HG02840 (cell line): ENCODE measurements at regions not wholly inside any gene's neighbourhood (a gene's known extent, or its start where the extent isn't known, plus 50 kb on each side); places are given as distances from the start of the nearest gene placed in this dataset.
"Not testable (repeated sequence)": the region's sequence is repeated elsewhere in the genome, so short reads cannot be mapped to it uniquely, and the experiment has no call there.

Experiments
- ATAC-seq: cut with Tn5 transposase; IDR thresholded peaks from one replicate; pipeline ENCODE4 v1.9.1; 2021; ENCODE audit warnings: mild to moderate bottlenecking, moderate library complexity, moderate number of reproducible peaks; ENCODE audit not compliant: unreplicated experiment, low FRiP score

DNA sequence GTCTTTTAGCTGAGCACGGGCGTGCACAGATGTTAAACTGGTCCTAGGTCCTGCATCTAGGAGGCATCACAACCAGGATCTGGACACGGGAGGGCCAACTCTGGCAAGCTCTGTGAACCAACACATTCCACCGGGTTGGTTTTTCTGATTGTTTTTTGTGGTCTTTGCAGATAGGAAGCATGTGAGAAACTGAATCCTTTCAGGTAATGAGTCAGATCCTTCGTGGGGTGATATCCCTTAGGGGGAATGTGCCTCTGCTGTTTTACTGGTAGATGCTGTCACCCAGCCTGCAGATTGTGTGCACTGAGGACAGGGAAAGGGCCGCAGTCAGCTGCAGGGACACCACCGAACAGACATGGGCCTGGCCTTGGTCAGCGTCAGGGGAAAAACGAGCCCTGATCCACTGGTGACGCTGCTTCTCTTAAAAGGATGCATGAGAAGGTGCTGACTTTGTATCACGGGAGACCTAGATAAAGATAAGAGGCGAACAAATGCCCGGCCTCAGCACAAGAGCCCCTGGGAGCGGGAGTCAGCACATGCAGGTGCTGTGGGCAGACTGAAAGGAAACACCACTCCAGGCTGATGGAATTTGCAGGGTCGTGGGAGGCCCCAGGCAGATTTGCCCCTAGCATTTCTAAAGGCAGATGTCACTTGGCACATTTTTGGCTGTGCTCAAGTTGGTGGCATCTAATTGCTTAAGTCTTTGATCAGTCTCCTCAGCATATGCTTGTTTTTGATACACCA lies 51.1 kb downstream of the DOP1B start:
- no peak for ATAC-seq

- ATAC-seq = no peak
These were observed 51.8 kb downstream of the DOP1B start for GRCh38 chr21:36208326-36209013.

- ATAC-seq = no peak
These were observed 53.1 kb downstream of the DOP1B start for GRCh38 chr21:36209626-36210171.

- no peak for ATAC-seq
These were observed 54.4 kb downstream of the DOP1B start for GRCh38 chr21:36210779-36211659.

GRCh38 chr21:36211660-36212512 lies 55.3 kb downstream of the DOP1B start:
- ATAC-seq = no peak

GRCh38 chr21:36212513-36212780 lies 55.8 kb downstream of the DOP1B start:
- no peak for ATAC-seq

DNA sequence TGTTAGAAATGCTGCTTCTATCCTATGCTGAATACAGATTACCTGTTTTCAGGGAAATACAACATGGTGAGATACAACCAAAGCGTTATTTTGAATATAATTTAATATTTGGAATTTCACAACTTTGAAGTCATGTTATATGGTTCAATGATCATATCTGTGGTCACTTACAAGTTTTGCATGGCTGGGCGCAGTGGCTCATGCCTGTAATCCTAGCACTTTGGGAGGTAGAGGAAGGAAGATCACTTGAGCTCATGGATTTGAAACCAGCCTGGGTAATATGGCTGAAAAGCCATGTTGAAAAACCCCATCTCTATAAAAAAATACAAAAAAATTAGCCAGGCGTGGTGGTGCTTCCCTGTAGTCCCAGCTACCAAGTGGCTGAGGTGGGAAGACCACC lies 57.9 kb downstream of the DOP1B start:
- ATAC-seq = no peak

GRCh38 chr21:36217743-36218142 lies 61.1 kb downstream of the DOP1B start:
- ATAC-seq = no peak

GRCh38 chr21:36218691-36219090 lies 62.1 kb downstream of the DOP1B start:
- no peak for ATAC-seq

GRCh38 chr21:36223451-36223850 lies 66.8 kb downstream of the DOP1B start:
- no peak for ATAC-seq

DNA sequence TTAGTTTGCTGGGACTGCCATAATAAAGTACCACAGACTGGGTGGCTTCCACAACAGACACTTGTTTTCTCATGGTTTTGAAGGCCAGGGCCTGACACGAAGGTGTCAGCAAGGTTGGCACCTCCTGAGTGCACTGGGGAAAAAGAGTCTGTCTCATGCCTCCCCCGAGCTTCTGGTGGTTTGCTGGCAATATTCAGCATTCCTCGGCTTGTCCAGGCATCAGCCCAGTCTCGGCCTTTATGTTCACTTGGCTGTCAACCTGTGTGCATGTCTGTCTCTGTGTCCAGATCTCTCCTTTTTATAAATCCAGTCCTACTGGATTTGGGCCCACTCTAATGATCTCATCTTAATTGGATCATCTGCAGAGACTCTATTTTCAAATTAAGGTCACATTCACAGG lies 72.6 kb downstream of the DOP1B start:
- ATAC-seq = no peak

DNA sequence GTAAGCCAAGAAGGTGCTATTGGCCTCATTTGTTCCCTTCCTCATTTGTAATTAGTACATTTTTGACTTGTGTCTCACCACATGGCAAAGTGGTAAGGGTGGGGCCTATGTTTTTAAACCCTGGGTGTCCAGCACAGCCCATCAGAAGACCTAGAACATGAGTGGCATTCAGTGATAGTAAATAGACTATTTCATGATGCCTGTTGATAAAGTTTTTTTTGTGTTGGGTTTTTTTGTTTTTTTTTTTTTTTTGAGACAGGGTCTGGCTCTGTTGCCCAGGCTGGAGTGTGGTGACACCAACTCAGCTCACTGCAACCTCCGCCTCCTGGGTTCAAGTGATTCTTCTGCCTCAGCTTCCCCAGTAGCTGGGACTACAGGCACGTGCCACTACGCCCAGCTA lies 74.8 kb downstream of the DOP1B start:
- ATAC-seq = not testable (repeated sequence)

DNA sequence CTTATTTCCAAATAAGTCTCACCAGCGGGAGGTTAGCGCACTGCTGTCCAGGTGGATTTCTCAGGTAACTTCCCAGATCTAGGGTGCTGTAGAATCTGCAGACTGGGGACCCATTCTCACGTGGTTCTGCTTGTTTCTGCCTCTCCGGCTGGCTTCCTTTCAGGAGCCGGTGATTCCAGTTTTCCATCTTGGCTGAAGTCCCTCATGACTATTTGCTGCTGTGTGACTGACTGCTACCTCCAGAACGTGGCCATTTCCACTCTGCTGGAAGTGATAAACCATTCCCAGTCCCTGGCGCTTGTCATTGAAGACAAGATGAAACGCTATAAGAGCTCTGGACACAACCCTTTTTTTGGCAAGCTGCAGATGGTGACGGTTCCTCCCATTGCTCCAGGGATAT lies 76.0 kb downstream of the DOP1B start:
- no peak for ATAC-seq

DNA sequence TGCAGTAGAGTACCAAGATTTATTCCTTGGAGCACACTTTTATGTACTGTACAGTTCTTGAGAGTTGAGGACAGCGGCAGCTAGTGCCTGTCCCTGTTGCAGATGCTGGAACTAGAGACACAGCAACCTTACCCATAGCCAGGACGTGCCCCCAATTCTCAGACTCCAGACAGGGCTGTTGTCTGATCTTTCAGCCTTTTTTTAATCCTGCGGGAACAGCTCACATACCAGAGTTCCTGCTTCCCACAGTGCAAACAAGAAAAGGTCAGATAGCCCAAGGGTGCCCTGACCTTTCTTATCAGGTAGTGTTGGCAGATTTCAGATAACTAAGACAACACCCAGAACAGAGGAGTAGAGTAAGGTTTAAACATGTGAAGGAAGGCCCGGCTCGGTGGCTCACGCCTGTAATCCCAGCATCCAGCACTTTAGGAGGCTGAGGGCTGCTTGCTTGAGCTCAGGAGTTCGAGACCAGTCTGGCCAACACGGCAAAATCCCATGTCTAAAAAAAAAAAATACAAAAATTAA lies 78.5 kb downstream of the DOP1B start:
- ATAC-seq = no peak

DNA sequence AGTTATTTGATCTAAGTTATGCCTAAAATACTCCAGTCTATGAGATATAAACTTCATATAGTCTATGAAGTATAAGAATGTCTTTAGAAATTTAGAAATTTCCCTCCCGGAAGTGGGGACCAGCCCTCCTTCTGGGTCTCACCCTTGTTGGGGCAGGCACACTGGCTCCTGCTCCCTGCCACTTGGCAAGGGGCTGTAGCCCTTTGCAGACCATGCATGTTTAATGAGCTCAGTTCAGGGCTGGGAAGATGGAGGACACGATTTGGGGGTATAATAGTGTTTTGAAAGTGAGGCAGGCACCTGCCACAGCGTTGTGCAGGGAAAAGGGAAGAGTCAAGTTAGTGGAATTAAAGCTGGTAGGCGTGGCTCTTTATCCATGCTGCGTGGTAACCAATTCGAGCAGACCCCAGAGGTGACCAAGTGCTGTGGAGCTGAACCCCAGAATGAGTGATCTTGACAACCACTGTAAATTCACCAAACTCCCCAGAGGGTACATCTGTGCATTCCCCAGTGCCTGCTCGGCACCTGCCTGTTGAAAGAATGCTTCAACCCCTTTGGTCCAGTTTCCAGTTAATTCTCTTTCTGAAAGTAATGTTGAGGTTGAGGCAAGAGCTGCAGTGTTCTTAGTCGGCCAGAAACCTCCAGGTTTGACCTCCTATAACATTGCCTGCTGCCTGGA lies 79.6 kb downstream of the DOP1B start:
- ATAC-seq = no peak

GRCh38 chr21:36237441-36237840 lies 80.8 kb downstream of the DOP1B start:
- ATAC-seq = no peak

GRCh38 chr21:36239585-36239984 lies 80.4 kb upstream of the MORC3 start:
- ATAC-seq = no peak

DNA sequence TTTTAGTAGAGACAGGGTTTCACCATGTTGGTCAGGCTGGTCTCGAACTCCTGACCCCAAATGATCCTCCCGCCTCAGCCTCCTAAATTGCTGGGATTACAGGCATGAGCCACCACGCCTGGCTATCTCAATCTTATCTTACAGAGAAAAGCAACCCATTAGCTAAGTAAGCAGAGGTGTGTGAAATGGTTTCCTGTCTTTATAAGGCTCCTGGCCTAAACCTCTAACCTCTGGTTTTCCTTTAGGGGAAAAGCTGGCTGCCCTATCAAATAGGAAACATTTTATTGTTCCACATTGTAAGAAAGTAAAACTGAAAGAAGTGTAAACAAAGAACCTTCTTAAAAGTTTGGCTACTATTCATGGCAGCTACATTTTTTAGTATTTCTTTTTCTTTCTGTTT lies 78.3 kb upstream of the MORC3 start:
- ATAC-seq = no peak

DNA sequence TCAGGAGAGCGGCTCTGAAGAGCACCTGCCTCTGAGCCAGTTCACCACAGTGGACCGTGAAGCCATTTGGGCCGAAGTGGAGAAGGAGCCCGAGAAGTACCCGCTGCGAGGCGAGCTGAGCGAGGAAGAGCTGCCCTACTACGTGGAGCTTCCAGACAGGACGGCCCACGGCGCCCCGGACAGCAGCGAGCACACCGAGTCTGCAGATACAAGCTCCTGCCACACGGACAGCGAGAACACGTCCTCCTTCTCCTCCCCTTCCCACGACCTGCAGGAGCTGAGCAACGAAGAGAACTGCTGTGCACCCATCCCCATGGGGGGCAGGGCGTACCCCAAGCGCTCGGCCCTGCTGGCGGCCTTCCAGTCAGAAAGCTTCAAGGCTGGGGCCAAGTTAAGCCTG lies 74.9 kb upstream of the MORC3 start:
- ATAC-seq = no peak
